ENCODE measurements at regions not wholly inside any gene's neighbourhood (a gene's known extent, or its start where the extent isn't known, plus 50 kb on each side); places are given as distances from the start of the nearest gene placed in this dataset.

DNA sequence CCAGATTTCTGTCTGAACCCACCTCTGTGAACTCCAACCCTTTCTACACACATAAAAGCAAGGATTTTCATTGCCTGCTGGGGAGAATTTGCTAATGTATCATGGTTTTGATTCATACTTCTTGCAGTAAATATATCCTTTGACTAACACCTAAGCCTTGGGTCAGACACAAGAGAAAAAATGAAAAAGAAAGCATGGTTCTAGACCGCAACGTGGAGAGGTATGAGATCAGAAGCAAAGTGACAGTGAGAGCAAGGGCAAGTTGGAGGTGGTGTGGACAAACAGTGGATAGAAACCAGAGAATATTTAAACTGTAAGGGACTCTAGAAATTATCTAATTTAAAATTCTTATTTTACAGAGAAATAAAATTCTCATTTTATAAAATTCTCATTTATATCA lies 212.9 kb upstream of the SEMA6A start:
- TF ChIP-seq, protein P1, sequence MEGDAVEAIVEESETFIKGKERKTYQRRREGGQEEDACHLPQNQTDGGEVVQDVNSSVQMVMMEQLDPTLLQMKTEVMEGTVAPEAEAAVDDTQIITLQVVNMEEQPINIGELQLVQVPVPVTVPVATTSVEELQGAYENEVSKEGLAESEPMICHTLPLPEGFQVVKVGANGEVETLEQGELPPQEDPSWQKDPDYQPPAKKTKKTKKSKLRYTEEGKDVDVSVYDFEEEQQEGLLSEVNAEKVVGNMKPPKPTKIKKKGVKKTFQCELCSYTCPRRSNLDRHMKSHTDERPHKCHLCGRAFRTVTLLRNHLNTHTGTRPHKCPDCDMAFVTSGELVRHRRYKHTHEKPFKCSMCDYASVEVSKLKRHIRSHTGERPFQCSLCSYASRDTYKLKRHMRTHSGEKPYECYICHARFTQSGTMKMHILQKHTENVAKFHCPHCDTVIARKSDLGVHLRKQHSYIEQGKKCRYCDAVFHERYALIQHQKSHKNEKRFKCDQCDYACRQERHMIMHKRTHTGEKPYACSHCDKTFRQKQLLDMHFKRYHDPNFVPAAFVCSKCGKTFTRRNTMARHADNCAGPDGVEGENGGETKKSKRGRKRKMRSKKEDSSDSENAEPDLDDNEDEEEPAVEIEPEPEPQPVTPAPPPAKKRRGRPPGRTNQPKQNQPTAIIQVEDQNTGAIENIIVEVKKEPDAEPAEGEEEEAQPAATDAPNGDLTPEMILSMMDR (IDR thresholded peaks at IDR 0.05; ENCODE audit: insufficient read depth, low read length): no peak
- H3K4me3 ChIP-seq (ENCODE audit: low read depth, low read length): no peak overlapping the region
- DNase-seq (ENCODE audit: low read depth): no peak

DNA sequence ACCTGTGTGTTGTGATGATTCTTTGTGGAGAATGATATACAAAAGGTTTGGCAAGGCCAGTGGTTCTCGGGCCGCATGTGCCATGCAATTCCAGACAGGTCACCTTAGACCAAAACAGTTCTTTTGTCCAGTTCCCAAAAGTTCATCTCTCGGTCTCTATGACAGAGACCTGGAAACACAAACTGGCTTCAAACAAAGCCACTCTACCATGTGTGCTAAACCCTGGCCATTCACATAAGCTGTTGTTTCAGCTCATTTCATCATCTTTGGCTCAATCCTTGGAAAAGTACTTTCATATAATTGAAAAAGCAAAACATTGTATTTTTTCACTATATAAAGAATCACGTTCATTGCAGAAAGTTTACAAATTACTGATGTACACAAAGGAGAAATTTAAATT lies 210.5 kb upstream of the SEMA6A start:
- no peak for DNase-seq (ENCODE audit: low read depth)
- H3K4me3 ChIP-seq (ENCODE audit: low read depth, low read length): no peak overlapping the region
- TF ChIP-seq, protein P1 (IDR thresholded peaks at IDR 0.05; ENCODE audit: insufficient read depth, low read length): no peak

DNA sequence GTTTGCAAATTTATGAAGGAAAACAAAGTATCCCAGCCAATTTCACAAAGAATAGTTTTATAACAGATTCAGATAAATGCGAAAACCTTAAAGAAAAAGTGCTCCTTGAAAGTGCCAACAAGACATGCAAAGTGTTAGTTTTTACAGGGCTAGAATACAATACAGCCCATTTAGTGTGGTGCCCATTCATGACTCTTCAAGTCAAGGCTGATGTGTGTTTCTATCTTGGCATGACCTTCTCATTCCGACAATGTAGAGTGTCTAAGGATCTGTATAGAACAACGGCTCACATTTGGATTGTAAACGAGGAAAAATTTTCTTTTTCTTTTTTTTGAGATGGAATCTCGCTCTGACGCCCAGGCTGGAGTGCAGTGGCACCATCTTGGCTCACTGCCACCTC lies 205.2 kb upstream of the SEMA6A start:
- no peak for DNase-seq (ENCODE audit: low read depth)
- TF ChIP-seq, protein P1 (IDR thresholded peaks at IDR 0.05; ENCODE audit: insufficient read depth, low read length): no peak
- H3K4me3 ChIP-seq (ENCODE audit: low read depth, low read length): no peak overlapping the region

DNA sequence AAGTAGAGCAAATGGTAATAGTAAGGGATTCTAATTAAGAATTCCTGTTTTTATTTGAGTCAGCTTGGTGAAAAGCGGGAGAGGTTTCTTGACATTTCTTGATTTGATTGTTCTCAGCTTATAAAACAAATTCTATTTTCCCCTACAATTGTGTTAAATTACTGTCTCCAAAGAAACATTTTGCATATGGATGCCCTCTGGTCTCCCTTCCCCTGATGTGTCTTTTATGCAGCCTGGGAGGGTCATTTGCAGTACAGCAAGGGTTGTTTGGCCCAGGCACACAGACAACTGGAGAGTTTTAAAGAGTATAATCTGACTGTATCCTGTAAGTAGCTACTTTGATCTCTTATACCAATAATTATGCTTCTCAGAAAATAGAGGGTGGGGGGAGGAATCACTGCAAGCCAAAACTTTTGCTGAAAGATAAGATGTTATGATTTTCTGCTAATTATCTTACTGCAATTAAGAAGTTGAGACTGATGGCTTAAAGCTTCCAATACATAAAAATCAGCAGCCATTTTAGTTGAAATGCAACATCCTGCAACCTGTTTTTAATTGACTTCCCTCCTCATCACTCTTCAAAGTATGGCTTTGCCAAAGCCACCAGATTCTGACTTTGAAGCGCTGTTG lies 204.1 kb upstream of the SEMA6A start:
- TF ChIP-seq, protein P1 (IDR thresholded peaks at IDR 0.05; ENCODE audit: insufficient read depth, low read length): no peak
- H3K4me3 ChIP-seq (ENCODE audit: low read depth, low read length): no peak overlapping the region
- DNase-seq (ENCODE audit: low read depth): no peak

DNA sequence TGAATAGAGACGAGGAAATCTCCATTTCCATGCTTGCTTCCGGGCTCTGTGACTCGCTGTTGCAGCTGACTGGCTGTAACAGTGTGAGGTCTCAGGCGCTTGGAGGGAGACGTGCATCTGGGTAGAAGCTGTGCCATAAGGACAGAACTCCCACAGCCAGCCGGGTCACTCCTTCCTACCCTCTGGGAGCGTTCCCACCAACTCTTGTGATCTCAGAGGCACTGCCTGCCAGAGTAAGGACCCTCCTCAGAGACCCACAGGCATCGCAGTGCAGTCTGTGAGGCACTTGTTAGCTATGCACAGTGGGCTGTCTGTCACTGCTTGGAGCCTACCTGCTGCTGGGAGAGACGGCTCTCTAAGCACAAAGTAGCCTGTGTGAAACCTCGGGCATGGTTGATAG lies 203.4 kb upstream of the SEMA6A start:
- TF ChIP-seq, protein P1 (IDR thresholded peaks at IDR 0.05; ENCODE audit: insufficient read depth, low read length): no peak
- DNase-seq (ENCODE audit: low read depth): no peak
- no peak overlapping the region for H3K4me3 ChIP-seq (ENCODE audit: low read depth, low read length)

DNA sequence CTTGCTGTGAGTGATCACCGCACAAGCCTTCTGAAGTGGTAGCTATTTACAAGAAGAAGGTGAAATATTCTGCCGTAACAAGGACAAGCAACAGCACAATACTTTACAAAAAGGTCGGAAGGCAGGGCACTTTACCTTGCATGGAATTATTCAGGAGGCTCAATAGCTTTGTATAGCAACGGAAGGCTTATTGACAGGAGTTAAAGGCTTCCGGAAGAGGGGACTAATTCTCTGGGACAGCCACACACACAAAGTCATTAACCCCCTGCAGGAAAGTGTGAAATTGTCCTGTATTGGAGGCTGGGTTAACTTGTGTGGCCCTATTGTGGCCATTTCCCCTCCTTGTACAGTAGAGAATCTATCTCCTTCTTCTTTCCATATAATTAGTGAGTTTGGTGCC lies 199.3 kb upstream of the SEMA6A start:
- TF ChIP-seq, protein P1 (IDR thresholded peaks at IDR 0.05; ENCODE audit: insufficient read depth, low read length): no peak
- H3K4me3 ChIP-seq (ENCODE audit: low read depth, low read length): no peak overlapping the region
- no peak for DNase-seq (ENCODE audit: low read depth)

DNA sequence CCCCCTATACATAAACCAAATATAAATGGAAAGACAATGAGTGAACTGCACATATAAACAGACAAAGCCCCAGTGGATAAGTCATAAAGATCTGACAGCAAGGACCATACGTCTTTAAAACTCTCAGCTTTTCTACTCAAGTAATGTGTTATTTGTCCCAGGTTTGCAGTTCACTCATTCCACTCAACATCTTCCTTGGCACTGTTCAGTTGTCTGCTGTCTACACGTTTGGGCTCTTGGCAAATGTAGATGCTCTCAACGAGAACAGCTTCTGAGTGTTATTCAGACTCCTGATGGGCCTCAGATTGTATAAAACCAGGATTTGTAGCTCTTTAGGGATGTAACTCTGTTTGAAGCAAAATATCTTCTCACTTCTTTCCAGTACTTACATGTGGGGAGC lies 198.2 kb upstream of the SEMA6A start:
- TF ChIP-seq, protein P1 (IDR thresholded peaks at IDR 0.05; ENCODE audit: insufficient read depth, low read length): no peak
- no peak overlapping the region for H3K4me3 ChIP-seq (ENCODE audit: low read depth, low read length)
- DNase-seq (ENCODE audit: low read depth): no peak

Measured in fibroblast of the aortic adventitia (primary cell).